CD4-positive, alpha-beta T cell (primary cell): ENCODE measurements at regions not wholly inside any gene's neighbourhood (a gene's known extent, or its start where the extent isn't known, plus 50 kb on each side); places are given as distances from the start of the nearest gene placed in this dataset.

Source experiments
- ATAC-seq: fragments of 200-7000 bp; cut with Tn5 transposase; one replicate; pipeline ENCODE4 v1.10.0; 2022; ENCODE audit warnings: mild to moderate bottlenecking; ENCODE audit not compliant: poor library complexity
- CTCF ChIA-PET: fragments of 350-600 bp; sonication (Branson Sonifier 250); formaldehyde crosslinking; loops from one replicate; lab custom pipeline; 2021; ENCODE audit warnings: antibody characterized with exemption, inconsistent platforms; lab: Charles Lee
- POLR2A ChIA-PET: fragments of 350-600 bp; sonication (Branson Sonifier 250); formaldehyde crosslinking; loops from one replicate; lab custom pipeline; 2021; ENCODE audit warnings: antibody characterized with exemption, inconsistent platforms; lab: Charles Lee
- DNase-seq, 14 experiments: peaks; one replicate each; pipeline ENCODE4 v3.0.0-alpha.2; 2013 to 2020; ENCODE audit warnings: mixed read lengths in 2 of 14
- H3K27ac ChIP-seq, 2 donors: one replicate each; pipeline versions ENCODE4 v1.5.1 to v1.7.0; 2013; ENCODE audit warnings: low read length in 2 of 2, low read depth in 1 of 2, mild to moderate bottlenecking in 1 of 2
- H3K27me3 ChIP-seq, 2 experiments: 1 replicate in 1 of 2; 2 replicates in 1 of 2; pipeline versions ENCODE4 v1.6.1 to v1.7.0; 2013; ENCODE audit warnings: low read length in 2 of 2, control low read depth in 1 of 2, mild to moderate bottlenecking in 1 of 2, moderate library complexity in 1 of 2; ENCODE audit not compliant: insufficient read depth in 2 of 2, control insufficient read depth in 1 of 2
- H3K36me3 ChIP-seq: one replicate; pipeline ENCODE4 v1.6.1; 2013; ENCODE audit warnings: low read length, control low read depth; ENCODE audit not compliant: insufficient read depth
- H3K4me1 ChIP-seq: one replicate; pipeline ENCODE4 v1.6.1; 2013; ENCODE audit warnings: low read length, control low read depth; ENCODE audit not compliant: insufficient read depth
- H3K4me3 ChIP-seq: one replicate; pipeline ENCODE4 v1.5.1; 2013; ENCODE audit warnings: mild to moderate bottlenecking, low read length, moderate library complexity
- H3K9me3 ChIP-seq, 2 experiments: 1 replicate in 1 of 2; 2 replicates in 1 of 2; pipeline versions ENCODE4 v1.6.1 to v1.7.0; 2013; ENCODE audit warnings: low read length in 2 of 2, mild to moderate bottlenecking in 2 of 2, control low read depth in 1 of 2, moderate library complexity in 1 of 2; ENCODE audit not compliant: control insufficient read depth in 1 of 2, insufficient read depth in 1 of 2
- H3K27ac Mint-ChIP-seq: one replicate; pipeline ENCODE4 v1.8.0; 2020; ENCODE audit warnings: mixed read lengths
- H3K27me3 Mint-ChIP-seq: one replicate; pipeline ENCODE4 v1.8.0; 2021; ENCODE audit warnings: mixed read lengths
- H3K36me3 Mint-ChIP-seq: one replicate; pipeline ENCODE4 v1.8.0; 2021; ENCODE audit warnings: low read depth, mixed read lengths
- H3K4me1 Mint-ChIP-seq: one replicate; pipeline ENCODE4 v1.8.0; 2021; ENCODE audit warnings: low read depth, mixed read lengths
- H3K4me3 Mint-ChIP-seq: one replicate; pipeline ENCODE4 v1.8.0; 2020; ENCODE audit warnings: mild to moderate bottlenecking, mixed read lengths
- H3K9me3 Mint-ChIP-seq: one replicate; pipeline ENCODE4 v1.8.0; 2020; ENCODE audit warnings: mixed read lengths
- intact Hi-C, 2 experiments: fragments of 100-400 bp; cut with DNase I in 1 of 2; cut with micrococcal nuclease in 1 of 2; formaldehyde crosslinking; loops; one replicate each; pipeline versions ENCODE4 v1.15.1 to v1.9.0; 2023 to 2025; cut with DNase I, micrococcal nuclease
- TF ChIP-seq, protein P1 (sequence below): fragments of 200-600 bp; IDR thresholded peaks from one replicate; pipeline ENCODE4 v1.8.0; 2022; ENCODE audit warnings: antibody characterized with exemption, mild to moderate bottlenecking

DNA sequence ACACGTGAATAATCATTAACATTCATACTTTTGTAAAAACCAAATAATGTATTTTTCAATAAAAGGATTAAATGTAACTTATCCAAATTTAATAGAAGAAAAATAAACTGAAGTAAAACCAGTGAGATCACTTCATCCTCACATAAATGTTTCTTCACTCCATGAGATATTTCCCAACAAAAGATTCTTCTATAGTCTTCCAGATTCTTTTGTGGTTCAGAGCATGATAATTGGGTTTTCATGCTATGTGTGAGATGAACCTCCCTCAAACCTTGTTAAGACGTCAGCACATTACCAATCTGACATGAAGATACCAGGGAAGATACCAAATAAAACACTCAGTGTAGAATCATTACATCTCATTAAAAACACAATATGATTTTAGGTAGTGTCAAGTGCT is 62.9 kb upstream of the OXGR1 start:
- H3K27me3 Mint-ChIP-seq, result peaks cover 40% of the 10 kb centered on the region
- ChIA-PET POLR2A (no interaction called here), CTCF (no interaction called here)
- TF ChIP-seq, protein P1, sequence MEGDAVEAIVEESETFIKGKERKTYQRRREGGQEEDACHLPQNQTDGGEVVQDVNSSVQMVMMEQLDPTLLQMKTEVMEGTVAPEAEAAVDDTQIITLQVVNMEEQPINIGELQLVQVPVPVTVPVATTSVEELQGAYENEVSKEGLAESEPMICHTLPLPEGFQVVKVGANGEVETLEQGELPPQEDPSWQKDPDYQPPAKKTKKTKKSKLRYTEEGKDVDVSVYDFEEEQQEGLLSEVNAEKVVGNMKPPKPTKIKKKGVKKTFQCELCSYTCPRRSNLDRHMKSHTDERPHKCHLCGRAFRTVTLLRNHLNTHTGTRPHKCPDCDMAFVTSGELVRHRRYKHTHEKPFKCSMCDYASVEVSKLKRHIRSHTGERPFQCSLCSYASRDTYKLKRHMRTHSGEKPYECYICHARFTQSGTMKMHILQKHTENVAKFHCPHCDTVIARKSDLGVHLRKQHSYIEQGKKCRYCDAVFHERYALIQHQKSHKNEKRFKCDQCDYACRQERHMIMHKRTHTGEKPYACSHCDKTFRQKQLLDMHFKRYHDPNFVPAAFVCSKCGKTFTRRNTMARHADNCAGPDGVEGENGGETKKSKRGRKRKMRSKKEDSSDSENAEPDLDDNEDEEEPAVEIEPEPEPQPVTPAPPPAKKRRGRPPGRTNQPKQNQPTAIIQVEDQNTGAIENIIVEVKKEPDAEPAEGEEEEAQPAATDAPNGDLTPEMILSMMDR, result no peak
- no peaks in the 10 kb centered on the region for H3K9me3 Mint-ChIP-seq
- intact Hi-C loops, result no loop called here
- DNase-seq (no peak), ATAC-seq (no peak)
- no peak overlapping the region for H3K27ac Mint-ChIP-seq
- Histone ChIP-seq H3K36me3 (no peaks in the 10 kb centered on the region), H3K27me3 (no peaks in the 10 kb centered on the region), H3K4me1 (no peaks in the 10 kb centered on the region), H3K9me3 (no peaks in the 10 kb centered on the region), H3K4me3 (no peak overlapping the region), H3K27ac (no peak overlapping the region)
- H3K36me3 Mint-ChIP-seq, result no peaks in the 10 kb centered on the region
- no peaks in the 10 kb centered on the region for H3K4me1 Mint-ChIP-seq
- H3K4me3 Mint-ChIP-seq, result no peak overlapping the region

- Histone ChIP-seq H3K4me1 (no peaks in the 10 kb centered on the region), H3K27ac (no peak overlapping the region), H3K4me3 (no peak overlapping the region), H3K9me3 (no peaks in the 10 kb centered on the region), H3K27me3 (no peaks in the 10 kb centered on the region), H3K36me3 (no peaks in the 10 kb centered on the region)
- no peaks in the 10 kb centered on the region for H3K36me3 Mint-ChIP-seq
- TF ChIP-seq, protein P1, result no peak
- DNase-seq (no peak), ATAC-seq (no peak)
- intact Hi-C loops, result no loop called here
- H3K27ac Mint-ChIP-seq, result no peak overlapping the region
- no peaks in the 10 kb centered on the region for H3K4me1 Mint-ChIP-seq
- no peak overlapping the region for H3K4me3 Mint-ChIP-seq
- H3K27me3 Mint-ChIP-seq, result peaks cover 48% of the 10 kb centered on the region
- H3K9me3 Mint-ChIP-seq, result no peaks in the 10 kb centered on the region
- CTCF ChIA-PET, result no interaction called here
- POLR2A ChIA-PET, result no interaction called here
Measured at GRCh38 chr13:97058391-97058790, 64.1 kb upstream of the OXGR1 start.

- no peak for ATAC-seq
- no peaks in the 10 kb centered on the region for H3K36me3 Mint-ChIP-seq
- no peak overlapping the region for H3K4me3 ChIP-seq
- CTCF ChIA-PET, result no interaction called here
- no peaks in the 10 kb centered on the region for H3K9me3 ChIP-seq
- H3K27me3 Mint-ChIP-seq, result peaks cover 53% of the 10 kb centered on the region
- intact Hi-C loops, result no loop called here
- no peaks in the 10 kb centered on the region for H3K9me3 Mint-ChIP-seq
- H3K4me3 Mint-ChIP-seq, result no peak overlapping the region
- H3K4me1 ChIP-seq, result no peaks in the 10 kb centered on the region
- H3K4me1 Mint-ChIP-seq, result no peaks in the 10 kb centered on the region
- no peak for DNase-seq
- H3K27me3 ChIP-seq, result peaks cover 0 to 3% of the 10 kb centered on the region in 2 experiments
- no peaks in the 10 kb centered on the region for H3K36me3 ChIP-seq
- POLR2A ChIA-PET, result no interaction called here
- TF ChIP-seq, protein P1, result no peak
- no peak overlapping the region for H3K27ac Mint-ChIP-seq
- H3K27ac ChIP-seq, result no peak overlapping the region
Measured at GRCh38 chr13:97058926-97059325, 64.7 kb upstream of the OXGR1 start.
